SK-MEL-5 (cell line): ENCODE measurements at regions not wholly inside any gene's neighbourhood (a gene's known extent, or its start where the extent isn't known, plus 50 kb on each side); places are given as distances from the start of the nearest gene placed in this dataset.

ENCODE experiments used
- DNase-seq: peaks from one replicate; pipeline ENCODE4 v3.0.0-alpha.2; 2016; ENCODE audit warnings: low read depth, low spot score
- in situ Hi-C: cut with HindIII; loops from 2 replicates; pipeline ENCODE4 v1.10.0; 2016; ENCODE audit warnings: low sequenced_read_pairs, high pct_unique_total_duplicates, low pct_unique_long_range_greater_than_20kb

- no peak for DNase-seq
- in situ Hi-C loops: no loop called here
Measured at GRCh38 chr18:77872166-77872565, 622.5 kb downstream of the GALR1 start.

DNA sequence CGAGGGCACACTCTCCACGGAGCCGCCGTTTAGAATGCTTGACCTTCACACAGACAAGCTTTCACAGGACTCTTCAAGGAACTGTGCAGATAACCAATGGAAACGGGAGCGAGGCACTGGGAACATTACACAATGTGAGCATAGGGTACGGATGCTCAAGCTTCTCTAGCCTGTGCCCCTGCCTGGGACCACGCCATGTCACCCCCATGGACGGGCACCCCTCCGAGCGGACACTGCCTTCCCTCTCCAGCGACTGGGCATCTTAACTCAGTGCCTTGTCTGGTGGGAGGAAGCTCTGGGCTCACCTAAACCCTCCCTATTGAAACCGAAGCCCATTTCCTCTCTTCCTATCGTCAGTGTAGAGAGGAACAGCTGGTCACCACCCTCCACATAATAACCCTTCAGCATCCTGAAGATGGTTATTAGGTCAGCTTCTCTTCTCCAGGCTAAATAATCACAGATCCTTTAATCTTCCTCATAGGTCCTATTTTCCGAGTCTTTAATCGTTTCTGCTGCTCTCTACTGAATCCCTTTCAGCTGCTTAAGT lies 626.7 kb downstream of the GALR1 start:
- in situ Hi-C loops: no loop called here
- DNase-seq: no peak

GRCh38 chr18:77879829-77880228 lies 630.2 kb downstream of the GALR1 start:
- no peak for DNase-seq
- in situ Hi-C loops: no loop called here

DNA sequence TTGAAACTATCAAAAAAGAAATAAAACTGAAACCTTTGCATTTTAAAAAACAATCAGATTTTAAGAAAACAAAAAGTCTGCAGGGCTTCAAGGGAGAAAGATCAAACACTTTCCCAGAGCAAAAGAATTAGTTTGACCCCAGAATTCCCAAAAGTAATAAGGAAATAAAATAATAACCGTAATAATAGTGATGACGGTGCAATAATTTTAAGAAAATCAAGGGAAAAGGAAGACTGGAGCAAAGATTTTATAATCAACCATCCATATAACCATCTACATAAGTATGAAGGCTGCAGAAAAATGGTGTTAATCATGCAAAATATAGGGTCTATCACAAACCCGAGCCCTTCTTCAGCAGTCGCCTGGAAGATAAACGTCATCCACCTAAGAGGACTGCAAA lies 634.8 kb downstream of the GALR1 start:
- DNase-seq: no peak
- in situ Hi-C loops: no loop called here

DNA sequence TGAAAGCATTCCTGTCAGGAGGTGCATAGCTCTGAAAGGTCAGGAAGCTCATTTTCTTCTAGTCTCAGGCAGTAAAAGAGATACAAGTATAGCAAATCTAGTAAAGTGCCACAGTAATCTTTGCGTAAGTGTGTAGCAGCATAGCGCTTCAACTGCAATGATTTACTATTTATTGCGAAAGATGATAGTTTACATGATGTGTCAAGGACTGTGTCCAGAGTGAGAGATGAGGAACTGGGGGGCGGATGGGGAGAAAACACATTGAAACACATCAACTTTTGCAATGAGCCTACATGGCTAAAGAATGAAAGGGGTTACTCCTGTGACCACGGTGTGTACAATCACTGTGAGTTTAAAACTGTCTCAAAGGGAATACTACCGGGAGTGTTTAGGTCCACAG lies 644.4 kb downstream of the GALR1 start:
- in situ Hi-C loops: no loop called here
- no peak for DNase-seq

DNA sequence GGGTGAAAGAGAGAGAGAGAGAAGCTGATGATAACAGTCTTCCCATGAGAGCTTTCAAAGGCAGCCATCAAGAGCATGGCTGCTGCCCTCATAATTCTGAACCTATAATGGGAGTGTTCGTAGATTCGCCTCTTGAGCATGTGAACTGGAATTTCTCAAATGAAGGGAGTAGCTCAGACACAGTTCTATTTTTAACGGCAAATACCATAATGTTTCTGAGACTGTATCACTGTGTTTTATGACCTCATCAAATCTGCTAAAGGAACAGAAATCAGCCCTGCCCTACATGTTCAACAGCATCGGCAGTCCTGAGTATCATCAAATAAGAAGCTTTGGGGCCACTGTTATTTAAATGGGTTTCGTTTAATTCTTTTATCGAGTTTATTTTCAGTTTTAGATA lies 645.6 kb downstream of the GALR1 start:
- in situ Hi-C loops: no loop called here

DNA sequence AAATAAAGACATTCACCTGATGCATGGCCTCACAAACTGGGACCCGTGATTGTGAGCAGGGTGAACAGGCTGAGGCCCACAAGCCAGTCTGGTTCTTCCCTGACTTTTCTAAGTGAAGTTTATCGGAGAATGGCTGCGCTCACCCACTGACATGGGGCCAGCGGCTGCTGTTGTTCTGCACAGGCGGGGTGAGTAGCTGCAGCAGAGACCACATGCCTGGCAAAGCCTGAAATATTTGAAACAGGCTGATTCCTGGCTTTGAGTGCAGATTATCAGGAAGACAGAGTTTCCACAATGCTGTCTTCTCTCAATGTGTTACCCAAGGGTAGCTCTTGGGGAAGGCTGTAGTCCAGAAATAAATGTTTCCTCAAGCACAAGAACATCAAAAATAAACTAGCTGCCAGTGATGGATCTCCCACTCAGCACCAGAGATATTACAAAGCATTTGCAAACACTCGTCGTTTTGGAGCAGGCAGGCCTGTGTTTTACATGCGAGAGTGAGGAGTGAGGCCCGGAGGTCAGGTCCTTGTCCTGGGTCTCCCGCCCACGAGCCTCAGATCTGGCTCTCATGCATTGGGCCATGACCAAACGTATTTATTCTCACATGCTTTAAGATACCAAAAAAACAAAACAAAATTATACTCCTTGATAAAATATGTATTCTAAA lies 647.1 kb downstream of the GALR1 start:
- in situ Hi-C loops: no loop called here
- no peak for DNase-seq

More for the DNA sequence above, 645.6 kb downstream of the GALR1 start:
- no peak for DNase-seq

GRCh38 chr18:77897606-77898005 lies 648.0 kb downstream of the GALR1 start:
- in situ Hi-C loops: no loop called here
- DNase-seq: no peak

DNA sequence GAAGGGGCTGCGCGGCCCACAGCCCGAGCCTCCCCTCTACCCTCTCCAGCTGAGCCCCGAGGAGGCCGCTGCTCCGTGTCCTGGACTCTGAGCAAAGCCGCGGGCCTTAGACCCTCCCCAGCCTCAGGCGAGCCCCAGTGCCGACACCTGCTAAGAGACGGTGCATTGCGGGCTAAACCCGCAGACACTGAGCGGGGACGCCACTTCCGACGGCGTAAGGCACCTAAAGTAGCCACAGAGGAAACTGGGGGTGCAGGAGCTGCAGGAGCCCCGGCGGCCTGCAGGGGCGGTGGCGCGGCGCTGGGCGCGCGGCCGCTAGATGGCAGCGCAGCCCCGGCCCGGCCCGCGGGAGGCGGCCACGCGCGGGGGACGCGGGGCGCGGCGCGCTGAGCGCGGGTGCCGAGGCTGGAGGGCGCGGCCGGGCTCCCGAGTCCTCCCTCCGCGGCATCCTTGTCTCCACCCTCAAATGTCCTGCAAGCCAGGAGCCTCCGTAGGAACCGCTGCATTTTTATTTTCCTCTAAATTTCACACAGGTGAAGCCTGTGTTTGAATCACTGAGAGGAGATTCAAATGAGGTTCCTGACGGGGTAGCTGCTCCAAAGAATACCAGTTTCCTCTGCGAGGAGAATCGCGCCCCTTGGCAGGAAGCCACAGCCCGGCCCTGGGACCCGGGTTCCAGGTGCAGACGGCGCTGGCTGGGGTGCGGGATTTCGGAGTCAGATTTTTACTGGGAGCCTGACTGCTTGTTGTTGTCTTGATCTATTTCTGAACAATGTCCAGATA lies 650.5 kb downstream of the GALR1 start:
- DNase-seq: peak; percentile 36
- in situ Hi-C loops: no loop called here

DNA sequence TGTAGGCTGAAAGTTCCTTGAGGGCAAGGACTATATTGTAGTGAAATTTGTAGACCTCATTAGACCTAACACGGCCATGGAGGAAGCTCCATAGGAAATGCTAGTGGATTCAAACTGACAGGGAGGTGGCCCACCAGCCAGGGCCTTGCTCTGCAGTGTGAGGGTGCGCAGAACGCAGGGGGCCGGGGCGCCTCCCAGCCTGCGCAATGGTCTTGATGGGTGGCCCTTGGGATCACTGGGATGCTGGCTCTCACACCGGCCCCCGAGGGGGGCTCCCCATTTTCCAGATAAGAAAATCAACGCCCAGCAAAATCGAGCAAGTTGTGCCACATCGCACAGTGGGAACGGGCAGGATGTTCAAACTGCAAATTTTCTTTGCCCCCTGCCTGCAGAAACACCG lies 655.4 kb downstream of the GALR1 start:
- DNase-seq: no peak
- in situ Hi-C loops: no loop called here

DNA sequence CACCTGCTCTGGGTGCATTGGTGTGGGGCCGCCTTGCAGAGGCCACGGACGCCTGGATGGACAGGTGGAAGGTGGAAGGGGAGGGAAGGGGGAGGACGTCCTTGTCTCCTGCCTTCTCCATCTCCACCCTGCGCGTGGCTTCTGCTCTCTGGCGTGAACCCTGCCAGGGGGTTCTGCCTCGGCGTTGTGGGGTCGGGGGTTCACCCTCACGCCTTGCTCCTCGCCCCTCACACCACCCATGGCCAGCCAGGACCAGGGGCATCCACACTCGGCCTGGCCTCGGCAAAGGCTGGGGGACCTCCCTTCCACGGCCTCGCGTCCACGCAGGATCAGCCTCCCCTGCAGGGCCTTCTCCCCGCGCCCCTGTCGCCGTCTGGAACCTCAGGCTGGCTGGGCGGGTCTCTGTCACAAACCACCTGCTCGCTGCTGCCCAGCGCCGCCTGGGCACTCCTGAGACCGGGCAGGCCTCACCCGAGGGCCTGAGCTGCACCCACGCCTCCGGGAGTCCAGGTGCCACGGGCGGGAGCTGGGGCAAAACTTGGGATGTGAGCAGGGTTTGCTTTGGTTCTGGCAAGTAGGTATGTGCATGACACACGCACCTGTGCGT lies 655.9 kb downstream of the GALR1 start:
- DNase-seq: no peak
- in situ Hi-C loops: no loop called here

DNA sequence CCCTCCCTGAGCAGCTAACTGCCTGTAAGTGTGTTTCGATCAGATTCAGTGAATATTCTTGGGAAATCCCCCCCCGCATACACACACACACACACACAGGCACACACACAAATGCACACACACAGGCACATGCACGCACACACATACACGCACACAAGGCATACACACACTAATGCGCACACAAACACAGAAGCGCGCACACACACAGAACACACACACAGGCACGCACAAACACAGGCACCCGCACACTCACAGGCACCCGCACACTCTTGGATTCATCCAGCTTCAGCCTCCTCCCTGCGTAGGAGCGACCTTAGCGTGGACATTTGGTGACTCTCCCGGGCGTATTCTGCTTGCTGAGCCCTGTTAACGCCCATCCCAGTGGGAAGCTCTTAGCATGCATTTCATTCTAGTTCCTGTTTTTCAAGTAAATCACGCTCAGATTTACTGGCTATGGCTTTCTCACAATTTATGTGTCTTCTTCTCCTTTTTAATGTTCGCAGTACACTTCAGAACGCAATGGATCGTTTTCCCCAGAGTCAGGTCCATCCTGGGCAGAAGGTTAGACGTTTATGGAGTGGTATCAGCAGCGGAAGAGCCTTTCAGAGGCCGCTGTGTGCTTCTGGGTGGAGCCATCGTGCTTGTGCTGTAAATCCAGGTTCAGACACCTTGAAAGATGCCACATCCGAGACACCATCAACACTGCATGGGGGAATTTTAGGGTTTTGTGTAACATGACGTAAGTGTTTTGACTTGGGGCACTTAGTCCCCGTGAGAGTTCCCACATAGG lies 656.6 kb downstream of the GALR1 start:
- DNase-seq: no peak
- in situ Hi-C loops: no loop called here

DNA sequence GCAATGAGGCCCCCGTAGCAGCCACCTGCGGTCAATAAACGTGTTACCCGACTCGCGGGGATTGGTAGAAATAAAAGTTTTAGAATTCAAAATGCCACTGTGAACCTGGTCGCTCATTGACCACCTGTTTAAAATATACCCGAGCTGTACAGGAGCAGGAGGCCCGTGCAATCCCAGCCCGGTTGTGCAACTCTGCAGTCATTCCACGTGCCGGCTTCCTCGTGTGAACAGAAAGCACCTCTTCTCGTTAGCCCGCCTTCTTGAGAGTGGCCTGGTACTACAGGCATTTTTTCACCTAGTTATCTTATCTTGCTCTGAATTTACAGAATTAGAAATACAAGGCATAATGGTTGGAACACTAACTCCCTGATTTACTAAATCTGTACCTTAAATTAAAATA lies 660.7 kb downstream of the GALR1 start:
- in situ Hi-C loops: no loop called here
- no peak for DNase-seq

DNA sequence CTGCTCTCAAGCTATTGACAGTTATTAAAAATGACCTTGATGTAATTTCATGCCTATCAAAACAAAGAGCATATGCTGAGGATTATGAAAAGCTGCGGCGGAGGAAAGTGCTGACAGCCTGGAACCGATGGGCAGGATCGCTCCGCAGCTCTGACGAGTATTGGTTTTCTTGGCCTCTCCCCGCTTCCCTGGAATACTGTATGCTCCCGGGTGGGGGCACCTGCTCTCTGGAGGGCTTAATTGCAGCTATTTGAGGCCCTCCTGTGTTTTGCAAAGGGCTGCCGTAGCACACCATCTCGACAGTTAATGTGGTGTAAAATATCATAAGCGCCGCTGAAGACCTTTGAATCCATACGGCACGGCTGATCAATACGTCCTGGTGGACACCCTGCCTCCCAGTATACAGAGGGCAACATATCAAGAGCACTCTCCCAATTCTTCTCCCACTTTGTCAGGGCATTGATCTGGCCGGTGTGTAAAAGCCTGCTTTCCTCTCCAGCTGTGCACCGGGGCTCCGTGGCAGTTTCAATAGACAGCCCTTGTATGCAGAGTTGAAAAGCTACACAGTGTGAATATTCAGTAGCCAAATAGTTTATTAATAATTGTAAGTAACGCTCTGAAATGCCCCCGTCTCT lies 662.4 kb downstream of the GALR1 start:
- in situ Hi-C loops: no loop called here
- no peak for DNase-seq

GRCh38 chr18:77918730-77919129 lies 669.1 kb downstream of the GALR1 start:
- in situ Hi-C loops: no loop called here
- no peak for DNase-seq

DNA sequence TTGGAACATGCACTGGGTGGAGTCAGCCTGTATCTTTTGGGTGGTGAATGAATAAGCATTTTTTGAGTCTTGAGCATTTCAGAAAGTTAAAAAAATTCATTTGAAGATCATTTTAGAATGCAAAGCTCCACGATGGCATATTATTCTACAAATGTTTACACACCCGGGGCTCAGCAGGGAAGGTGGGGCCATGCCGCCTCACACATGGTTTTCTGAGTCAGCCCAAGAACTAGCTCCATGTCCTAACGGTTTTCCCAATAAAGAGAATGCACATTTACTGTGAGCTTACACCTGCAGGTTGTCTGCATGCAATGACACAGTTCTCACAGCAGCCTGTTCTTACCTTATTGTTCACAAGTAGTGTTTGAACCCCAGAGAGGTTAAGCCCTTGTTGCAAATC lies 670.3 kb downstream of the GALR1 start:
- no peak for DNase-seq
- in situ Hi-C loops: no loop called here

DNA sequence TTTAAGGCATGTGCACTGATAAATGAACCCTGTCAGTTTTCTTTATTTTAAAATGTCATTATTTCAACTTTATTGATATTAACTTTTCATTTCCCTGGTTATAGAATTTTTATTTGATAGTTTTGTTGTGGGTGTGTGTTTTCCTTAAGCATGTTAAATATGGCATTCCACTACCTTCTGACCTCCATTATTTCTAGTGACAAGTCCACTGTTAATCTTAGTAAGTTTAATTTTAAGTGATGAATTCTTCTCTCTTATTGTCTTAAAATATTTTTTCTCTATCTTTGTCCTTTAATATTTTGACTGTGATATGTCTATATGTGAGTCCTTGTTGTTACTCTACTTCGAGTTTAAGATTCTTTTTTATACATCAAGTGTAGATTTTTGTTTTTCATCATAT lies 685.7 kb downstream of the GALR1 start:
- in situ Hi-C loops: no loop called here
- DNase-seq: no peak

GRCh38 chr18:77940566-77940965 lies 690.9 kb downstream of the GALR1 start:
- in situ Hi-C loops: no loop called here
- no peak for DNase-seq
